ENCODE measurements at regions not wholly inside any gene's neighbourhood (a gene's known extent, or its start where the extent isn't known, plus 50 kb on each side); places are given as distances from the start of the nearest gene placed in this dataset.

- Histone ChIP-seq H3K27me3 (ENCODE audit: insufficient read depth, low read length) (no peaks in the 10 kb centered on the region), H3K9ac (ENCODE audit: extremely low read depth, insufficient read length, low read length) (no peak overlapping the region), H3K23ac (ENCODE audit: insufficient read length, low read depth, low read length) (no peak overlapping the region), H2BK5ac (ENCODE audit: insufficient read length, low read length) (no peak overlapping the region), H3K14ac (ENCODE audit: insufficient read depth, low read length) (no peak overlapping the region), H3K4ac (ENCODE audit: low read depth, low read length) (no peak overlapping the region), H2BK12ac (ENCODE audit: insufficient read length, low read depth, low read length) (no peak overlapping the region), H4K91ac (ENCODE audit: insufficient read length, low read depth, low read length) (no peak overlapping the region), H3K4me1 (ENCODE audit: insufficient read depth, low read length) (no peaks in the 10 kb centered on the region), H4K8ac (replicated peaks; ENCODE audit: insufficient read length, low read depth, low read length) (no peak overlapping the region), H2AK5ac (ENCODE audit: insufficient read length, low read length) (no peak overlapping the region), H3T11ph (ENCODE audit: low read length) (no peak overlapping the region), H3K56ac (ENCODE audit: insufficient read length, low read depth, low read length) (no peak overlapping the region), H3K79me2 (ENCODE audit: insufficient read depth, low read length) (no peaks in the 10 kb centered on the region), H2BK20ac (ENCODE audit: low read depth, low read length, poor library complexity, severe bottlenecking) (no peak overlapping the region), H4K5ac (ENCODE audit: insufficient read length, low read depth, low read length) (no peak overlapping the region), H4K20me1 (ENCODE audit: control insufficient read depth, insufficient read depth, insufficient read length) (no peaks in the 10 kb centered on the region), H3K27ac (ENCODE audit: insufficient read length, low read depth, low read length) (no peak overlapping the region), H3K4me2 (ENCODE audit: insufficient read depth, insufficient read length, low read length) (no peak overlapping the region), H2BK120ac (ENCODE audit: low read depth, low read length, poor library complexity, severe bottlenecking) (no peak overlapping the region), H3K9me3 (ENCODE audit: control insufficient read depth, low read depth, low read length) (no peaks in the 10 kb centered on the region), H3K23me2 (ENCODE audit: insufficient read length, low read depth, low read length, poor library complexity, severe bottlenecking) (no peaks in the 10 kb centered on the region), H2BK15ac (ENCODE audit: low read depth, low read length) (no peak overlapping the region), H3K18ac (ENCODE audit: insufficient read length, low read depth, low read length) (no peak overlapping the region), H3K79me1 (ENCODE audit: insufficient read depth, low read depth, low read length, poor library complexity, severe bottlenecking) (no peaks in the 10 kb centered on the region), H2AFZ (ENCODE audit: low read length) (no peak overlapping the region)
- no peak for TF ChIP-seq CTCF (conservative IDR thresholded peaks at IDR 0.05)
- no peak for DNase-seq
- Mint-ChIP-seq H3K4me1 (peaks cover 12 to 13% of the 10 kb centered on the region in 2 experiments), H3K27ac (no peak overlapping the region), H3K9me3 (no peaks in the 10 kb centered on the region), H3K27me3 (ENCODE audit: low read depth) (peaks cover 17% of the 10 kb centered on the region), H3K36me3 (ENCODE audit: insufficient read depth in 1 of 3, low read depth in 3 of 3) (no peaks in the 10 kb centered on the region), H3K4me3 (no peak overlapping the region)
- no CpG with 5 or more reads among the region's 1 CpG for WGBS (ENCODE audit: extremely low coverage, insufficient read length, low lambda C conversion rate)
These were observed 87.0 kb downstream of the NKX6-1 start for GRCh38 chr4:84412062-84412461.
